Gastroesophageal sphincter (tissue), 3 donors: ENCODE measurements at regions not wholly inside any gene's neighbourhood (a gene's known extent, or its start where the extent isn't known, plus 50 kb on each side); places are given as distances from the start of the nearest gene placed in this dataset.

Experiments
- POLR2A ChIP-seq, 2 donors: fragments of 450-650 bp; IDR thresholded peaks; one replicate each; pipeline ENCODE4 v1.6.1; 2017; ENCODE audit warnings: antibody characterized with exemption in 2 of 2, mild to moderate bottlenecking in 2 of 2, moderate library complexity in 1 of 2
- TF ChIP-seq, protein P1 (sequence below), 4 experiments: fragments of 200-600 bp in 2 of 4; fragments of 450-650 bp in 2 of 4; sonication (generic) in 1 of 4; IDR thresholded peaks; one replicate each; pipeline ENCODE4 v1.5.1; 2017 to 2019; ENCODE audit warnings: antibody characterized with exemption in 4 of 4, mild to moderate bottlenecking in 2 of 4, moderate library complexity in 2 of 4

DNA sequence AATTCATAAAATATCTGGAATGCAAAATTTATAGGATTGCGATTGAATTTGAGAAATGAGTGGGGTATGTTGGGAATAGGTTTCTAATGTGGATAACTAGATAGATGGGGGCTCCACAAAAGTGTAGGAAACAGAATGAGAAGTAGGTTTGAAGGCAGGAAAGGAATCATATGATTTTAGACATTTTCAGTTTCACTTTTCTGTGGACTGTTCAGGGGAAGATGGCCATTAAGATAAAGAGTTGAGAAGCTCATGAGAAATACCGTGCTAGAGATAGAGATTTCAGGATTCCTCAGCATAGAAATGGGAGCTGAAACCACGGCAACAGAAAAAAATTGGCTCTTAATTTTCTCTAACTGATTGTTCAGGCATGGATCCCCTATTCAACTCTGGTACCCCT is 163.4 kb upstream of the CD180 start:
- TF ChIP-seq, protein P1, sequence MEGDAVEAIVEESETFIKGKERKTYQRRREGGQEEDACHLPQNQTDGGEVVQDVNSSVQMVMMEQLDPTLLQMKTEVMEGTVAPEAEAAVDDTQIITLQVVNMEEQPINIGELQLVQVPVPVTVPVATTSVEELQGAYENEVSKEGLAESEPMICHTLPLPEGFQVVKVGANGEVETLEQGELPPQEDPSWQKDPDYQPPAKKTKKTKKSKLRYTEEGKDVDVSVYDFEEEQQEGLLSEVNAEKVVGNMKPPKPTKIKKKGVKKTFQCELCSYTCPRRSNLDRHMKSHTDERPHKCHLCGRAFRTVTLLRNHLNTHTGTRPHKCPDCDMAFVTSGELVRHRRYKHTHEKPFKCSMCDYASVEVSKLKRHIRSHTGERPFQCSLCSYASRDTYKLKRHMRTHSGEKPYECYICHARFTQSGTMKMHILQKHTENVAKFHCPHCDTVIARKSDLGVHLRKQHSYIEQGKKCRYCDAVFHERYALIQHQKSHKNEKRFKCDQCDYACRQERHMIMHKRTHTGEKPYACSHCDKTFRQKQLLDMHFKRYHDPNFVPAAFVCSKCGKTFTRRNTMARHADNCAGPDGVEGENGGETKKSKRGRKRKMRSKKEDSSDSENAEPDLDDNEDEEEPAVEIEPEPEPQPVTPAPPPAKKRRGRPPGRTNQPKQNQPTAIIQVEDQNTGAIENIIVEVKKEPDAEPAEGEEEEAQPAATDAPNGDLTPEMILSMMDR (IDR thresholded peaks at IDR 0.05), result no peak
- no peak for TF ChIP-seq POLR2A (IDR thresholded peaks at IDR 0.05)
